Heart right ventricle (tissue), 16 donors: ENCODE measurements at regions not wholly inside any gene's neighbourhood (a gene's known extent, or its start where the extent isn't known, plus 50 kb on each side); places are given as distances from the start of the nearest gene placed in this dataset.

Source experiments
- ATAC-seq, 8 donors: fragments of 200-7000 bp; cut with Tn5 transposase; one replicate each; pipeline ENCODE4 v1.9.1; 2020; ENCODE audit warnings: mild to moderate bottlenecking in 8 of 8, moderate library complexity in 8 of 8, moderate number of reproducible peaks in 1 of 8
- DNase-seq, 2 donors: peaks; one replicate each; pipeline ENCODE4 v3.0.0-alpha.2; 2020
- H3K27ac ChIP-seq, 10 donors: fragments of 200-600 bp; sonication (generic) in 2 of 10; one replicate each; pipeline versions ENCODE4 v1.5.0 to v1.8.0; 2020 to 2022; ENCODE audit warnings: mild to moderate bottlenecking in 3 of 10
- H3K27me3 ChIP-seq, 7 donors: fragments of 200-600 bp; one replicate each; pipeline ENCODE4 v1.8.0; 2021 to 2022; ENCODE audit warnings: mild to moderate bottlenecking in 2 of 7
- H3K36me3 ChIP-seq, 9 donors: fragments of 200-600 bp; sonication (generic) in 1 of 9; one replicate each; pipeline versions ENCODE4 v1.5.0 to v1.8.0; 2020 to 2022; ENCODE audit warnings: mild to moderate bottlenecking in 2 of 9
- H3K4me1 ChIP-seq, 9 donors: fragments of 200-600 bp; sonication (generic) in 1 of 9; one replicate each; pipeline versions ENCODE4 v1.5.0 to v1.8.0; 2020 to 2022; ENCODE audit warnings: mild to moderate bottlenecking in 4 of 9
- H3K4me3 ChIP-seq, 10 donors: fragments of 200-600 bp; sonication (generic) in 2 of 10; one replicate each; pipeline versions ENCODE4 v1.5.0 to v1.8.0; 2020 to 2022; ENCODE audit warnings: mild to moderate bottlenecking in 7 of 10, moderate library complexity in 2 of 10
- H3K9me3 ChIP-seq, 11 donors: fragments of 200-600 bp in 10 of 11; sonication (generic) in 2 of 11; one replicate each; pipeline versions ENCODE4 v1.5.0 to v1.8.0; 2013 to 2022; ENCODE audit warnings: mild to moderate bottlenecking in 2 of 11, control low read depth in 1 of 11, moderate library complexity in 1 of 11
- CTCF ChIP-seq, 9 donors: fragments of 200-600 bp; sonication (generic) in 2 of 9; IDR thresholded peaks; one replicate each; pipeline versions ENCODE4 v1.5.0 to v1.8.0; 2021 to 2022; ENCODE audit warnings: antibody characterized with exemption in 9 of 9, mild to moderate bottlenecking in 5 of 9, moderate library complexity in 1 of 9
- WGBS, 2 donors: extraction: QIAGEN DNeasy Blood & Tissue Kit; methylation state at CpG; one replicate each; pipeline ENCODE4 v1.1.7; 2013; ENCODE audit warnings: inconsistent platforms in 1 of 2; 5-methylcytosine and 5-hydroxymethylcytosine counted together
- intact Hi-C, 10 donors: fragments of 100-400 bp; cut with DNase I; formaldehyde crosslinking; loops; one replicate each; pipeline versions ENCODE4 v1.11.1 to v1.14.2; 2022
- donor health status: Arrhythmogenic right ventricular cardiomyopathy.
- donor health status: ischemic (EF 13 %, LVEDD 7.1; RV severe dilation, severe dysfunction).
- donor health status: healthy with polysubstance abuse.
- donor health status: DM: no; HTN: yes; CAD: no.
- donor health status: DM: no; HTN: no; CAD: no.
- donor health status: ischemic (EF 25% LVEDD 6.9; RV normal size, moderate dysfunction).
- donor health status: ischemic (EF 25% LVEDD 5.7; RV mildly dilated, moderate dysfunction).
- donor health status: healthy.
- donor health status: DM: yes; HTN: yes; CAD: no.
- donor health status: Ischemic cardiomyopathy.
- donor health status: ischemic (EF 35%, LVEDD 5.7; RV mildly dilated, moderate dysfunction).
- donor health status: nonischemic (EF 11% LVEDD 7.7; RV severe dilation, severe dysfunction).
- donor health status: DM: yes; HTN: yes; CAD: no.
- donor health status: PGD.
- donor health status: ischemic (EF 29% LVEDD 5.4; RV normal size, mild dysfunction).
- donor health status: nonischemic (EF 23%, LVEDD 6.1; RV moderate dilation, normal function).

- no peaks in the 10 kb centered on the region for H3K9me3 ChIP-seq
- no peak for DNase-seq
- ATAC-seq: no peak
- intact Hi-C loops: no loop called here
- no peak for TF ChIP-seq CTCF (IDR thresholded peaks at IDR 0.05)
- no peak overlapping the region for H3K4me3 ChIP-seq
- H3K27ac ChIP-seq: no peak overlapping the region
- H3K36me3 ChIP-seq: no peaks in the 10 kb centered on the region
- H3K27me3 ChIP-seq: no peaks in the 10 kb centered on the region
- H3K4me1 ChIP-seq: no peaks in the 10 kb centered on the region
Observed at GRCh38 chr14:86543521-86543920, 1013.6 kb downstream of the FLRT2 start.

- no peak for TF ChIP-seq CTCF (IDR thresholded peaks at IDR 0.05)
- DNase-seq (no peak), ATAC-seq (no peak)
- H3K9me3 ChIP-seq: no peaks in the 10 kb centered on the region
- H3K27me3 ChIP-seq: no peaks in the 10 kb centered on the region
- no peaks in the 10 kb centered on the region for H3K4me1 ChIP-seq
- H3K36me3 ChIP-seq: no peaks in the 10 kb centered on the region
- intact Hi-C loops: no loop called here
- H3K4me3 ChIP-seq: no peak overlapping the region
- H3K27ac ChIP-seq: no peak overlapping the region
- 48 to 55% methylated on average over 4 of the region's 4 CpGs for WGBS, 2 donors
Observed at GRCh38 chr14:86541972-86542371, 1012.0 kb downstream of the FLRT2 start.

- no peak overlapping the region for H3K4me3 ChIP-seq
- intact Hi-C loops: no loop called here
- H3K9me3 ChIP-seq: no peaks in the 10 kb centered on the region
- H3K36me3 ChIP-seq: no peaks in the 10 kb centered on the region
- H3K27ac ChIP-seq: no peak overlapping the region
- no peak for DNase-seq
- no peak for ATAC-seq
- TF ChIP-seq CTCF (IDR thresholded peaks at IDR 0.05): no peak
- 57 to 59% methylated on average over 6 of the region's 6 CpGs for WGBS, 2 donors
- H3K27me3 ChIP-seq: no peaks in the 10 kb centered on the region
- H3K4me1 ChIP-seq: no peaks in the 10 kb centered on the region
Observed at GRCh38 chr14:86540636-86541247, 1010.8 kb downstream of the FLRT2 start.

DNA sequence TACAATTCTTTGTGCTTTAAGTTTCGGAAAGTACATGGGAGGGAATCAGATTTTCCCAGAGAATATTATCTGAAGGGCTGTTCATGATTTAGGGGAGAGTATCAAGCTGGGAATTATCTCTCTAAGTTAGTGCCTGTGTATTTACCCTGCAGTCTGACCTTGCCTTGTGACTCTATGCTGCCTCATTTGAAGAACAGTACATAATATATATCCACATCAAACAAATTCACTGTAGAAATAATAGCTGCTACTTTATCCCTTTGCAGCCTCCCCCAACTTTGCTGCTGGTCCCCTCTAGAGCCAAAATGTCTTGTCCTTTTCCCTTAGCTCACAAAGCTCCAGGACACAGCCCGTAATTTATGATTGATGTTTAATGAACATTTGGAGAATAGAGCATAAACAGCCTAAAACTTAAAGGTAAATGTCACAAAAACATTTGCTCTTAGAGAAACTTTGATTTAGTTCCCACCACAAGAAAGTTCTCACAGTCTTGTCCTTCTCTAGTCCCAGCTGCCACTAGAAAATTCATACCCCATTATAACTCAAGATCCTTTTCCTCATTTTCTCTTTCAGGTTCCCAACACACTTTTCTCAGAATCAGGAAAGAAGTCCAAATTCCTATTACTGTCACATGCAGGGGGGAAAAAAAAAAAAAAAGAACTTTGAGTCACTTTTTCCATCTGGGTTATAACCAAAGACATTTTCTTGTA is 1009.6 kb downstream of the FLRT2 start:
- no peaks in the 10 kb centered on the region for H3K4me1 ChIP-seq
- H3K36me3 ChIP-seq: no peaks in the 10 kb centered on the region
- no peak overlapping the region for H3K27ac ChIP-seq
- WGBS, 2 donors: 82% methylated on average over 2 of the region's 2 CpGs
- intact Hi-C loops: loop anchor here in 1 of 10 donors (10.0 kb wide), 1 partner anchor 605 kb away; no protein-coding TSS in a partner anchor
- H3K9me3 ChIP-seq: no peaks in the 10 kb centered on the region
- ATAC-seq (no peak), DNase-seq (no peak)
- no peaks in the 10 kb centered on the region for H3K27me3 ChIP-seq
- no peak overlapping the region for H3K4me3 ChIP-seq
- no peak for TF ChIP-seq CTCF (IDR thresholded peaks at IDR 0.05)
